ENCODE measurements at regions not wholly inside any gene's neighbourhood (a gene's known extent, or its start where the extent isn't known, plus 50 kb on each side); places are given as distances from the start of the nearest gene placed in this dataset.

GRCh38 chr1:55472115-55472514 lies 257.0 kb upstream of the USP24 start (continued):
- TF ChIP-seq RFX5 (IDR thresholded peaks at IDR 0.05; ENCODE audit: borderline replicate concordance, low read depth, low read length), result no peak
- no peak for TF ChIP-seq KDM5A (IDR thresholded peaks at IDR 0.05; ENCODE audit: low read length)
- no peak for TF ChIP-seq RBBP5 (IDR thresholded peaks at IDR 0.05; ENCODE audit: borderline replicate concordance, low read depth, low read length)
- TF ChIP-seq GABPA (IDR thresholded peaks at IDR 0.05; ENCODE audit: borderline replicate concordance, insufficient read depth, low read length), result no peak
